CD4-positive, alpha-beta memory T cell (primary cell): ENCODE measurements at regions not wholly inside any gene's neighbourhood (a gene's known extent, or its start where the extent isn't known, plus 50 kb on each side); places are given as distances from the start of the nearest gene placed in this dataset.

Experiments used
- CTCF ChIA-PET: fragments of 350-600 bp; sonication (Branson Sonifier 250); formaldehyde crosslinking; loops from one replicate; lab custom pipeline; 2021; ENCODE audit warnings: inconsistent platforms; ENCODE audit not compliant: partially characterized antibody; lab: Charles Lee
- POLR2A ChIA-PET: fragments of 350-600 bp; sonication (Branson Sonifier 250); formaldehyde crosslinking; loops from one replicate; lab custom pipeline; 2021; ENCODE audit not compliant: partially characterized antibody; lab: Charles Lee
- DNase-seq, 5 donors: peaks; one replicate each; pipeline versions ENCODE4 v3.0.0 to v3.0.0-alpha.2; 2020 to 2022; ENCODE audit warnings: mixed read lengths in 1 of 5
- H3K27ac ChIP-seq: one replicate; pipeline ENCODE4 v1.7.0; 2013; ENCODE audit warnings: low read depth, low read length
- H3K27me3 ChIP-seq: 2 replicates; pipeline ENCODE4 v1.7.0; 2013; ENCODE audit warnings: mild to moderate bottlenecking, low read length, moderate library complexity; ENCODE audit not compliant: insufficient read depth
- H3K36me3 ChIP-seq: 2 replicates; pipeline ENCODE4 v1.7.0; 2013; ENCODE audit warnings: mild to moderate bottlenecking, low read length, moderate library complexity; ENCODE audit not compliant: insufficient read depth
- H3K4me1 ChIP-seq: 2 replicates; pipeline ENCODE4 v1.7.0; 2013; ENCODE audit warnings: mild to moderate bottlenecking, low read length, moderate library complexity; ENCODE audit not compliant: insufficient read depth
- H3K4me3 ChIP-seq, 2 donors: one replicate each; pipeline ENCODE4 v1.7.0; 2013; ENCODE audit warnings: low read length in 2 of 2, mild to moderate bottlenecking in 1 of 2
- H3K9me3 ChIP-seq, 2 donors: one replicate each; pipeline ENCODE4 v1.7.0; 2013; ENCODE audit warnings: low read length in 2 of 2, control low read depth in 1 of 2; ENCODE audit not compliant: control insufficient read depth in 1 of 2
- H3K27ac Mint-ChIP-seq, 7 donors: one replicate each; pipeline ENCODE4 v1.8.0; 2020 to 2021; ENCODE audit warnings: mixed read lengths in 7 of 7, mild to moderate bottlenecking in 6 of 7, inconsistent platforms in 3 of 7, moderate library complexity in 3 of 7
- H3K27me3 Mint-ChIP-seq, 2 donors: one replicate each; pipeline ENCODE4 v1.8.0; 2020 to 2021; ENCODE audit warnings: mixed read lengths in 2 of 2
- H3K36me3 Mint-ChIP-seq, 2 donors: one replicate each; pipeline ENCODE4 v1.8.0; 2020 to 2021; ENCODE audit warnings: mixed read lengths in 2 of 2, inconsistent platforms in 1 of 2, mild to moderate bottlenecking in 1 of 2
- H3K4me1 Mint-ChIP-seq, 4 donors: one replicate each; pipeline ENCODE4 v1.8.0; 2020 to 2021; ENCODE audit warnings: mixed read lengths in 4 of 4, mild to moderate bottlenecking in 1 of 4
- H3K4me3 Mint-ChIP-seq, 8 donors: one replicate each; pipeline ENCODE4 v1.8.0; 2020 to 2021; ENCODE audit warnings: mixed read lengths in 8 of 8, mild to moderate bottlenecking in 7 of 8, moderate library complexity in 6 of 8, inconsistent platforms in 3 of 8
- H3K9me3 Mint-ChIP-seq, 8 donors: one replicate each; pipeline ENCODE4 v1.8.0; 2020 to 2021; ENCODE audit warnings: mixed read lengths in 8 of 8, mild to moderate bottlenecking in 5 of 8, inconsistent platforms in 3 of 8, moderate library complexity in 1 of 8
- intact Hi-C: fragments of 100-400 bp; cut with micrococcal nuclease; formaldehyde crosslinking; loops from one replicate; pipeline ENCODE4 v1.15.1; 2023

DNA sequence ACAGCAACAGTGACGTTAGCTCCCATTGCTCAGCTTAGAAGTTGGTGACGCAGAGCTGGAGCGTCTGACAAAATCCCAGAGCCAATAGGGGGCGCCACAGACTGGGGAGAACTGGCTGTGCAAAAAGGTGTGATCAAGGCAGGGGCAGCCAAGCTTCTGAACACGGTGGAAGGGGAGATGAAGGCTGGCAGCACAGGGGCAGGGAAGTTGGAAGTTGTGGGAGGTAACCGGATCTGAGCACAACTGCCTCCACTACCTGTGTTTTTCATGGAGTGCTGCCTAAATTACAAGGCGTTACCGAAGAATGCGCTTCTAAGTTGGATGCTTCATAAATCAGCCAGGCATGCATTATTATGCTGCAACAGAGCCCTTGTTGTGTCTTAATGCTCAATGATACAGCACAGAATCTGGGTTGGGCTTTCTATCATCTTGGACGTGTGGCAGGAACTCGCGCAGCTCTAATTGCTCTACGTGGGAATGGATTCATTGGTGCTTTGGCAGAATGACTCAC lies 370.0 kb downstream of the SLC4A3 start:
- no peak overlapping the region for H3K4me3 Mint-ChIP-seq
- no peaks in the 10 kb centered on the region for H3K36me3 Mint-ChIP-seq
- intact Hi-C loops: no loop called here
- no peaks in the 10 kb centered on the region for H3K36me3 ChIP-seq
- no peaks in the 10 kb centered on the region for H3K9me3 ChIP-seq
- H3K4me1 Mint-ChIP-seq: no peaks in the 10 kb centered on the region
- no peaks in the 10 kb centered on the region for H3K4me1 ChIP-seq
- ChIA-PET CTCF (no interaction called here), POLR2A (no interaction called here)
- DNase-seq: no peak
- no peaks in the 10 kb centered on the region for H3K27me3 ChIP-seq
- peaks cover 1 to 2% of the 10 kb centered on the region in 2 donors for H3K27me3 Mint-ChIP-seq
- peaks cover 0 to 2% (median 0%) of the 10 kb centered on the region in 8 donors for H3K9me3 Mint-ChIP-seq
- H3K4me3 ChIP-seq: no peak overlapping the region
- H3K27ac ChIP-seq: no peak overlapping the region
- no peak overlapping the region for H3K27ac Mint-ChIP-seq

DNA sequence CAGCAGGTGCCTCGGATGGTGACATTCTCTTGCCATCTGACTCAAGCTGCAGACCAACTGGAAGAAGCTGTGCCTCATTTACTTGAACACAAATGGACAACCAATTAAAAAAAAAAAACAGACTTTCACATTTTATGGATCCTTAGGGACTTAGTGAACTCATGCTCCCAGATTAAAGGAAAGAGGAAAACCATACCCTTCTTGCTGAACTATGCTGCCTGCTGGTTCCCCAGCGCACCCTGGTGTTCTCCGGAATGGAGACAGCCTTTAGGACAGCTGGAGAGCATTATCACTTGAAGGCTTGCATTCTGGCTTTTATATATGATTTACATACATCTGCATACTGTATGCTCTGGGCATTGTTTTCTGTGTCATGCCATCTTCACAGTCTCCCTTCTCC lies 370.7 kb downstream of the SLC4A3 start:
- CTCF ChIA-PET: no interaction called here
- H3K36me3 Mint-ChIP-seq: no peaks in the 10 kb centered on the region
- H3K4me1 ChIP-seq: no peaks in the 10 kb centered on the region
- no peak for DNase-seq
- intact Hi-C loops: no loop called here
- H3K27ac Mint-ChIP-seq: no peak overlapping the region
- no peaks in the 10 kb centered on the region for H3K4me1 Mint-ChIP-seq
- peaks cover 0 to 2% (median 0%) of the 10 kb centered on the region in 8 donors for H3K9me3 Mint-ChIP-seq
- H3K27ac ChIP-seq: no peak overlapping the region
- no peak overlapping the region for H3K4me3 Mint-ChIP-seq
- no peaks in the 10 kb centered on the region for H3K36me3 ChIP-seq
- H3K27me3 ChIP-seq: no peaks in the 10 kb centered on the region
- no peaks in the 10 kb centered on the region for H3K9me3 ChIP-seq
- H3K27me3 Mint-ChIP-seq: peaks cover 1 to 2% of the 10 kb centered on the region in 2 donors
- no peak overlapping the region for H3K4me3 ChIP-seq
- POLR2A ChIA-PET: no interaction called here

DNA sequence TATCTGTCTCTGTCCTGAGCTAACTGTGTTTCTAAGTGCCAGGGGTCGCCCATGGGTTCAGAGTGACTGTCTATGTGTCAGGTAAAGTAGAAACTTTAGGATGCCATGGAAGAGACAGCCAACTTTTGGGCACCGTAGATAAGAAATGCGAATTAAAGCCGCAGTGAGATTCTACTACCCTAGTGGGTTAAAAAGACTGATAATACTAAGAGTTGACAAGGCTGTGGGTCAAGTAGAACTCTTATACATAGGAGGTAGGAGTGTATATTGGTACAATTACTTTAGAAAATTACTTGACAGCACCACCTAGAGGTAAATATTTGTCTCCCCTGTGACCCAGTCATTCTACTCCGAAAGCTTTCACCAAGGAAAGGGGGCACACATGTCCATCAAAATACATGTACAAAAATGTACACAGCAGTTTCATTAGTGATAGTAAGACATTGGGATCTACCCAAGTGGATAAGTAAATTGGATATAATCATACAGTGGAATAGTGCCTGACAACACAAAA lies 371.3 kb downstream of the SLC4A3 start:
- intact Hi-C loops: no loop called here
- POLR2A ChIA-PET: no interaction called here

DNA sequence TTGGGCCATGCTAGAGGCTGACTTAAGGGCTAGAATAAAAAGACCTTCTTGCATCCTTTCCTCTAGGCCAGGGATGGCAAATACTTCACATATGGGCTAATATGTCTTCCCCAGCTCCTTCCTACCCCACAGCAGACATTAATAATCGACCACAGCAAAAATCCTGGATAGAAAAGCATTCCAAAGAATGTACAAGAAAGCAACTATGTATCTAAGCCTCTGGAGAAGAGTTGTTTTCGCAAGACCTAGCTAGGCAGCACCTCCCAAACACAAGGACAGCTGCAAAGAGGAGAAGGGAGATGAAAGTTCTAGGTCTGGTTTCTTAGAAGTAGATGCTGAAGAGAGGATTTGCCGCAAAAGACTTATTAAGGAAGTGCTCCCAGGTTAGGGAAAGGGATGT lies 372.6 kb downstream of the SLC4A3 start:
- ChIA-PET CTCF (no interaction called here), POLR2A (no interaction called here)
- Histone ChIP-seq H3K27me3 (no peaks in the 10 kb centered on the region), H3K36me3 (no peaks in the 10 kb centered on the region), H3K4me3 (no peak overlapping the region), H3K9me3 (no peaks in the 10 kb centered on the region), H3K27ac (no peak overlapping the region), H3K4me1 (no peaks in the 10 kb centered on the region)
- Mint-ChIP-seq H3K9me3 (peaks cover 0 to 2% (median 0%) of the 10 kb centered on the region in 8 donors), H3K27ac (peak overlapping the region in 1 of 7 donors; percentile 31), H3K4me1 (no peaks in the 10 kb centered on the region), H3K4me3 (no peak overlapping the region), H3K36me3 (no peaks in the 10 kb centered on the region), H3K27me3 (peaks cover 1 to 2% of the 10 kb centered on the region in 2 donors)
- intact Hi-C loops: no loop called here
- DNase-seq: no peak

More for the DNA sequence above, 371.3 kb downstream of the SLC4A3 start:
- Mint-ChIP-seq H3K9me3 (peaks cover 0 to 2% (median 0%) of the 10 kb centered on the region in 8 donors), H3K4me1 (no peaks in the 10 kb centered on the region), H3K27me3 (peaks cover 1 to 2% of the 10 kb centered on the region in 2 donors), H3K27ac (no peak overlapping the region), H3K4me3 (no peak overlapping the region), H3K36me3 (no peaks in the 10 kb centered on the region)
- DNase-seq: no peak
- no peak overlapping the region for H3K27ac ChIP-seq
- no peaks in the 10 kb centered on the region for H3K9me3 ChIP-seq
- no peaks in the 10 kb centered on the region for H3K36me3 ChIP-seq
- H3K4me1 ChIP-seq: no peaks in the 10 kb centered on the region
- no peaks in the 10 kb centered on the region for H3K27me3 ChIP-seq
- CTCF ChIA-PET: interaction anchor here (0.8 kb wide), 1 partner anchor 11 kb away, joined by 4 read pairs; no protein-coding TSS in a partner anchor
- H3K4me3 ChIP-seq: no peak overlapping the region

DNA sequence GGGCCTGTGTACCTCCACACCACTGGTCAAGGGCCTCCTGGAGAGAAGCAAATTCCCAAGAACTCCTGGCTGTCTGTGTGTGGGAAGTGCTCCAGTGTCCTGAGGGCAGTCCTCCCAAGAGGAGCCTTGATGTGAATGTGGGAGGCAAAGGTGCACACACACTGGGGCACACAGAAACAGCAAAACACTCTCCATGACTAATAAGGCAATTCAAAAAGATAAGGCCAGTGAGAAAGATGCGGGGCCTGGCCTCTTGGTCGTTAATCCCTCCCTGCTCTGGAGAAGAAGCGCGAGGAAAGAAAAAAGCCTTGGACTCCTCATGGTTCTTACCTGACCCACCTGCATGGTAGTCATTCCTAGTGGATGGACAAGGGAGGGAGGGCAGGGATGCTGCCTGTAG lies 373.2 kb downstream of the SLC4A3 start:
- intact Hi-C loops: no loop called here
- H3K9me3 ChIP-seq: no peaks in the 10 kb centered on the region
- no peaks in the 10 kb centered on the region for H3K36me3 Mint-ChIP-seq
- peaks cover 0 to 2% (median 0%) of the 10 kb centered on the region in 8 donors for H3K9me3 Mint-ChIP-seq
- H3K4me3 ChIP-seq: no peak overlapping the region
- H3K4me1 Mint-ChIP-seq: no peaks in the 10 kb centered on the region
- CTCF ChIA-PET: no interaction called here
- H3K4me1 ChIP-seq: no peaks in the 10 kb centered on the region
- H3K36me3 ChIP-seq: no peaks in the 10 kb centered on the region
- H3K27me3 Mint-ChIP-seq: peaks cover 1 to 2% of the 10 kb centered on the region in 2 donors
- no peak overlapping the region for H3K27ac ChIP-seq
- no peaks in the 10 kb centered on the region for H3K27me3 ChIP-seq
- no peak overlapping the region for H3K4me3 Mint-ChIP-seq
- POLR2A ChIA-PET: no interaction called here
- DNase-seq: no peak
- no peak overlapping the region for H3K27ac Mint-ChIP-seq

DNA sequence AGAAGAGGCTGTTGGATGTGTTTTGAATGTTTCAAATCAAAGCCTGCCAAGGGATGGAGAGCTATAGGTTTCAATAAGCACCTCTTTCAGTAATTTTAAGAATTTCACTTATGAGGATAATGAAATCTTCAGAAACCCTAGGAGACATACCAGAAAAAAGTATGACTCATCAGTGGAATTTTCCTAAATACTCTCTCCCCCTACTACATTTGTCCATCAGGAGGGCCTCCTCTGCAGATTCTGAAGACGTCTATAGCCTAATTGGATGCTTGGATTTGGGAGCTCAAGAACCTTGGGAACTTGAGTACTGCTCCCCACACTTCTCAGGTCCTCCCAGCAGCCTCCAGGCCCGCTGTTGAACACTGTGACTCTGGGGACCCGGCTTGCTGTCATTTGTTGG lies 374.3 kb downstream of the SLC4A3 start:
- H3K9me3 Mint-ChIP-seq: peaks cover 0 to 2% (median 0%) of the 10 kb centered on the region in 8 donors
- no peak overlapping the region for H3K27ac ChIP-seq
- H3K27me3 Mint-ChIP-seq: no peaks in the 10 kb centered on the region
- H3K36me3 Mint-ChIP-seq: no peaks in the 10 kb centered on the region
- intact Hi-C loops: no loop called here
- H3K9me3 ChIP-seq: no peaks in the 10 kb centered on the region
- H3K36me3 ChIP-seq: no peaks in the 10 kb centered on the region
- no peaks in the 10 kb centered on the region for H3K4me1 ChIP-seq
- H3K4me3 ChIP-seq: no peak overlapping the region
- ChIA-PET POLR2A (no interaction called here), CTCF (no interaction called here)
- no peak overlapping the region for H3K27ac Mint-ChIP-seq
- no peaks in the 10 kb centered on the region for H3K27me3 ChIP-seq
- no peak for DNase-seq
- H3K4me1 Mint-ChIP-seq: no peaks in the 10 kb centered on the region
- H3K4me3 Mint-ChIP-seq: no peak overlapping the region

DNA sequence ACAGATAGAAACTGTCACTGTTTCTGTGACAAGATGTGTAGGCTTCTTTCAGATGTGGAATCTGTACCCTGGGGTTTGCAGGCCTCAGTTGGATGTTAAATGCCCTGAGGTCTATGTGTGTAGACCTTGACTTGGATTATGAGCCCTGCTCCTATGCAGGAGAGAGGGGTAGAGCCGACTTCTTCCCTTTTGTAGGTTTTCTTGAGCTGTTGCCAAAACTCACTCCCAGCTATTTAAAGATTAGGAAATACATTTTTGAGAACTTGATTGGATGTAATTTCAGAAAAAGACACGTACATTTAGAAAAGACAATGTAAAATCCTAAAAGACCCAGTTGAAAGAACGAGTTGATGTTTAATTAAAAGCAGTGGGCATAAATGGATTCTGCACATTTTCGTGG lies 374.8 kb downstream of the SLC4A3 start:
- Mint-ChIP-seq H3K36me3 (no peaks in the 10 kb centered on the region), H3K27ac (peak overlapping the region in 1 of 7 donors; percentile 43), H3K9me3 (peaks cover 0 to under 1% (median 0%) of the 10 kb centered on the region in 8 donors), H3K27me3 (no peaks in the 10 kb centered on the region), H3K4me3 (no peak overlapping the region), H3K4me1 (no peaks in the 10 kb centered on the region)
- Histone ChIP-seq H3K27me3 (no peaks in the 10 kb centered on the region), H3K4me3 (no peak overlapping the region), H3K4me1 (no peaks in the 10 kb centered on the region), H3K27ac (no peak overlapping the region), H3K36me3 (no peaks in the 10 kb centered on the region), H3K9me3 (no peaks in the 10 kb centered on the region)
- CTCF ChIA-PET: interaction anchor here (1.1 kb wide), 1 partner anchor 9 kb away, joined by 3 read pairs; no protein-coding TSS in a partner anchor
- no peak for DNase-seq
- intact Hi-C loops: no loop called here
- POLR2A ChIA-PET: no interaction called here
